Vagina (tissue), 2 donors: ENCODE measurements at regions not wholly inside any gene's neighbourhood (a gene's known extent, or its start where the extent isn't known, plus 50 kb on each side); places are given as distances from the start of the nearest gene placed in this dataset.

ENCODE experiments used
- CTCF ChIP-seq, 3 experiments: fragments of 450-650 bp in 2 of 3; fragments of 200-600 bp in 1 of 3; sonication (generic) in 1 of 3; IDR thresholded peaks; one replicate each; pipeline ENCODE4 v1.5.1; 2017 to 2019; ENCODE audit warnings: antibody characterized with exemption in 3 of 3, mild to moderate bottlenecking in 2 of 3, moderate library complexity in 2 of 3
- POLR2A ChIP-seq, 2 donors: fragments of 450-650 bp; IDR thresholded peaks; one replicate each; pipeline ENCODE4 v1.6.1; 2017; ENCODE audit warnings: antibody characterized with exemption in 2 of 2, mild to moderate bottlenecking in 2 of 2, moderate library complexity in 2 of 2
- POLR2AphosphoS5 ChIP-seq, 2 donors: sonication (generic); formaldehyde crosslinking; IDR thresholded peaks; one replicate each; pipeline ENCODE4 v1.9.0; 2017; ENCODE audit warnings: antibody characterized with exemption in 2 of 2, mild to moderate bottlenecking in 2 of 2, low read depth in 1 of 2; ENCODE audit not compliant: insufficient read depth in 1 of 2

DNA sequence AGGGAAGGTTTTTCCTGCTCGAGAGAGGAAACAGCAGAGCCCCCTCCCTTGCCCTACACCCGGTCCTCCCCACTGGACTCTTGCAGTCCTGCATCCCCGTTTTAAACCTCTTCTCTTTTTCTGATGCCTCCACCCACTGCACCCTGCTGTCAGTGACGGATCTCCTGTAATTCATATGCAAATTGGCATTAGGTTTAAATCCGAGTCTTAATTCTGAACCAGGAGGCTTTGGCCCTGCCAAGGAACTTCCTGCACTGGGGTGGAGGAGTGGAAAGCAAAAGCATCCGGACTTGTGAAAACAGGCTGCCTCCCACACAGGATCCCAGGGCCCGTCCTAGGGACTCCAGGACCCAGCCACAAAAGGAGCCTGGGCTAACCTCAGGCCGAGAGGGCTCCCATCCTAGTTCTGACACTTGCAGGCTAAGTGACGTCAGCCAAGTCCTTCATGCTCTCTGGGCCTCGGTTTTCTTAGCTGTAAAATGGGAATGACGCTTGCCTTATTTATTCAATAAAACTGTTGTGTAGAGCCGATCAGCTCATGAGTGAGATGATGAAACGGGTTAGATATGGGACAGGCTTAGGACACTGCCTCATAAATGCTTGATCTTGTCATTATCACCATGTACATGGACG, 613.3 kb downstream of the AJAP1 start:
- TF ChIP-seq CTCF (IDR thresholded peaks at IDR 0.05) (no peak), POLR2AphosphoS5 (IDR thresholded peaks at IDR 0.05; ENCODE audit: insufficient read depth in 1 of 2, low read depth in 1 of 2) (no peak), POLR2A (IDR thresholded peaks at IDR 0.05) (no peak)
